Cerebellar cortex (tissue), 1 donor: ENCODE measurements at regions not wholly inside any gene's neighbourhood (a gene's known extent, or its start where the extent isn't known, plus 50 kb on each side); places are given as distances from the start of the nearest gene placed in this dataset.
A peak's percentile ranks its signal among the peaks of the same experiment; 100 is the strongest.
"Not testable (repeated sequence)": the region's sequence is repeated elsewhere in the genome, so short reads cannot be mapped to it uniquely, and the experiment has no call there.

Experiments used
- DNase-seq: peaks from one replicate; pipeline ENCODE4 v3.0.0-alpha.2; 2015; ENCODE audit warnings: low spot score

- no peak for DNase-seq
Measured at GRCh38 chr10:34957531-34957930, 132.6 kb downstream of the CUL2 start.

GRCh38 chr10:34956756-34957155 lies 133.4 kb downstream of the CUL2 start:
- no peak for DNase-seq

GRCh38 chr10:34955391-34955790 lies 134.8 kb downstream of the CUL2 start:
- no peak for DNase-seq

GRCh38 chr10:34954142-34954541 lies 136.0 kb downstream of the CUL2 start:
- no peak for DNase-seq

DNA sequence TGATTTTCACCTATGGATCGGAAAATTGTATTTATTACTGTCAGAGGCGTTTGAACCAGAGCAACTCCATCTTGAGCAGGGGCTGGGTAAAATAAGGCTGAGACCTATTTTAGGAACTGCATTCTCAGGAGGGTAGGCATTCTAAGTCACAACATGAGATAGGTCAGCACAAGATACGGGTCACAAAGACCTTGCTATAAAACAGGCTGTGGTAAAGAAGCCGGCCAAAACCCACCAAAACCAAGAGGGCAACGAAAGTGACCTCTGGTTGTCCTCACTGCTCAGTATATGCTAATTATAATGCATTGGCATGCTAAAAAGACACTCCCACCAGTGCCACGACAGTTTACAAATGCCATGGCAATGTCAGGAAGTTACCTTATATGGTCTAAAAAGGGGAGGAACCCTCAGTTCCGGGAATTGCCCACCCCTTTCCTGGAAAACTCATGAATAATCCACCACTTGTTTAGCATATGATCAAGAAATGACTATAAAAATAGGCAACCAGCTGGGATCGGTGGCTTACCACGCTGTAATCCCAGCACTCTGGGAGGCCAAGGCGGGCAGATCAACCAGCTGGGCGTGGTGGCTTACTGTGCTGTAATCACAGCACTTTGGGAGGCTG lies 136.3 kb upstream of the PARD3 start:
- not testable (repeated sequence) for DNase-seq

GRCh38 chr10:34945951-34946522 lies 130.9 kb upstream of the PARD3 start:
- not testable (repeated sequence) for DNase-seq

GRCh38 chr10:34941471-34942357 lies 126.6 kb upstream of the PARD3 start:
- no peak for DNase-seq

GRCh38 chr10:34940436-34940835 lies 125.3 kb upstream of the PARD3 start:
- no peak for DNase-seq

GRCh38 chr10:34938399-34938670 lies 123.2 kb upstream of the PARD3 start:
- DNase-seq, result no peak

- DNase-seq, result not testable (repeated sequence)
Measured at GRCh38 chr10:34937643-34938398, 122.7 kb upstream of the PARD3 start.

- DNase-seq, result no peak
Measured at GRCh38 chr10:34936061-34936460, 121.0 kb upstream of the PARD3 start.

DNA sequence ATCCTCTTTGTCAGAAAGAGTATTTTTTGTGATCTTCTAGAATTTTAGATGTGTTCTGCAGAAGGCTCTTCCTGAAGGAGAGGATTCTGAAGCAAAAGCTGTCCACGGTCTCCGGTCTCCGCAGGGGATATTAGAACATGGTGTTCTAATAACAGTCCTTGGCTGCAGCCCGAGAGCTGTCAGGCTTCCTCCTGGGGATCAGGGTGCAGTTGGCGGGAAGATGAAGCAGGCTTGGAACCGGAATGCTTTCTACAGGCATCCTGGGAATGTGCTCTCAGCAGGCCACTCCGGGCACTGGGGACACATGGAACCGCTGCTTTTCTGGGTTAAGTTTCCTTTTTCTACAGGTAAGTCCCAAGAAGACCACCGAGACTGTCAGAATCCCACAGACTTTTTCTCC lies 118.6 kb upstream of the PARD3 start:
- peak; percentile 16 for DNase-seq

GRCh38 chr10:34932235-34932634 lies 117.1 kb upstream of the PARD3 start:
- no peak for DNase-seq

DNA sequence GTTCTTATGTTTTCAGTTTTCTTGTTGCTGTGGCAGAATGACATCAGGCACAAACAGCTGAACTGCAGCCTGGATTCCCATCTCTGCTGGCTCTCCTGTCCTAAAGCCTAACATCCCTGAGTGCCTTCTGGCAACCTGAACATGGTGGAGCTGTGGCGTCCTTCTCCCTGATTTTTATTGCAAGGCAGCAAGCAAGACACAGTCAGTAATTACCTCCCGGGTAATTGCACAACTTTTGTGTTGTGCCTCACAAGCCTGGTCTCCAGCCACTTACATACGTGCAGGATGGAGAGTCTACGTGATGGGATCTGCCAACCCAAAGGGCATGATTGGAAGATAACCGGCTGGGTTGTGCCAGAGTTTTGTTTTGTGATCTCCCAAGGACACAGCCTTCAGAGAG lies 116.1 kb upstream of the PARD3 start:
- DNase-seq, result no peak

DNA sequence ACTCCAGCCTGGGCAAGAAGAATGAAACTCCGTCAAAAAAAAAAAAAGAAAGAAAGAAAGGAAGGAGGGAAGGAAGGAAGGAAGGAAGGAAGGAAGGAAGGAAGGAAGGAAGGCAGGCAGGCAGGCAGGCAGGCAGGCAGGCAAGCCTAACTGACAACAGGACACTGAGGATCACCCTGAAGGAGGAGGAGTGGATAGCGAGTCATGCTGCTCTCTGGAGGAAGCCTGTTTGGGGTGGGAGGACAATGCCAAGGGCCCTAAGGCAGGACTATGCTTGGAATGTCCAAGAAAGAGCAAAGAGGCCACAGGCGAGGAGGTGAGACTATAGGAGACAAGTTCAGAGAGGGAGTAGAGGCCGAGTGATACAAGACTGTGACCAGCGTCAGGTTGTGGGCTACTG lies 107.0 kb upstream of the PARD3 start:
- DNase-seq, result no peak

DNA sequence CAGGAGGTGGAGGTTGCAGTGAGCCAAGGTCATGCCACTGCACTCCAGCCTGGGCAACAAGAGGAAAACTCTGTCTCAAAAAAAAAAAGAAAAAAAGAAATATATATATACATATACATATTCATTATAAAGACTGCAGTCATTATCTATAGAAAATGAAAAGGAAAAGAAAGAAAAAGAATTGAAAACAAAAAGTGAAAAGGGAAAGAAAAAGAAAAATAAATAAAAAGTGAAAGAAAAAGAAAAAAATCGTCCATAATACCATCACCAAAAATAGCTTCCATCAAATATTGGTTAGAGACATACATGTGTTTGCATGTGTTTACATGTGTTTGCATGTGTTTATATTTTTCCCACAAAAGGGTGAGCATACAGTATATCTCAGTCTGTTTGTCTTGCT lies 105.5 kb upstream of the PARD3 start:
- DNase-seq, result no peak

DNA sequence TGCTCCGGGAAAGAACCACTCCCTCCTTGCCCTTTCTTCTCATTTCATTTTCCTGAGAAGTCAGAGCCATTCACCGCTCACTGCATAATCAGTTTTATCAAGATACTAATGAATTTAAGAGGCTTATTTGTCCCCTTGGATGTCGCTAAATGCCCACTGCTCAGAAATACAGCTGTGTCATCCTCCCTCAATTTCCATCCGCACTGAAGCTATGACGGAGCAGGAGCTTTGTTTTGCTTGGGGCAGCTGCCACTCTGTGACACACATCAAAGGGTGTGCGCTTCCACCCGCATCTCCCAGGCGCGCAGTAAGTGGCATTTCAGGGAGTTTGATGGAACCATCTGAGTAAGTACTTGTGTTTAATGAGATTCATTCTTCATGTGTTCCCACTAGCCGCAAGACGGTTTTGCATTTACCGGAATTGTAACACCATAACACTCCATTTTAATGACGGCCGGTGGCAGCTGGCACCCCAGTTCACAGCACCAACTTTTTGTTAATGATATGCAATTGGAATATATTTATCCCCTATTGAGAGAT lies 103.8 kb upstream of the PARD3 start:
- DNase-seq, result no peak

DNA sequence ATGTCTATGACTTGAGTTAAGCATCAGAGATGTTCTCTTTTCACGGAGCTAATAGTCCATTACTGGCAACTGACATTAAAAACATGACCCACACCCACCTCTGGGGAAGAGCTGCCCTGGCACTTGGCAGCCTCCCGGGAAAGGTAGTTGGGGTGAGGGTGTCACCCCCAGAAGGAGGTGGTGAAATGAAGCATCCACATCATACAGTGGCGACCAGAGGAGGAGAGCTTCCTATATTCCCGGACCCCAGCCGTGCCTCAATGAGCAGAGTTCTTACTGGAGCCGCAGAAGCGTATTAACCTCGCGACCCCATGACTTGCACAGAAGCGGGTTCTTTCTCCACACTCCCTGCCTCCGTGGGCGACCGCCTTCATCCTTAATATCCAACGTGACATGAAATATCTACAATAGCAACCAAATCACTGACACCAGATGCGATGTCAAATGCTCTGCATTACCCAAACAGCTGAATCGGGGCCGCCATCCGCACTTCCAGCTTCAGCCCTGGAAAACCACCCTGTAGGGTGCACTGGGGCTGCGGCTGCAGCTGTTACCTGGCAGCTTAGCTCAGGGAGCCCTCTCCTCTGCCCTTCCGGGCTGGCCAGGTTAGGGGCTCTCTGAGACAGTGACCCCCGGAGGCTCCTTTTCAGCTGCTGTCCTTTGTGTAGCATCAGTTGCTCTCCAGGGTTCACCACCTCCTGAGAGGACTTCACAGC lies 103.1 kb upstream of the PARD3 start:
- DNase-seq, result no peak

DNA sequence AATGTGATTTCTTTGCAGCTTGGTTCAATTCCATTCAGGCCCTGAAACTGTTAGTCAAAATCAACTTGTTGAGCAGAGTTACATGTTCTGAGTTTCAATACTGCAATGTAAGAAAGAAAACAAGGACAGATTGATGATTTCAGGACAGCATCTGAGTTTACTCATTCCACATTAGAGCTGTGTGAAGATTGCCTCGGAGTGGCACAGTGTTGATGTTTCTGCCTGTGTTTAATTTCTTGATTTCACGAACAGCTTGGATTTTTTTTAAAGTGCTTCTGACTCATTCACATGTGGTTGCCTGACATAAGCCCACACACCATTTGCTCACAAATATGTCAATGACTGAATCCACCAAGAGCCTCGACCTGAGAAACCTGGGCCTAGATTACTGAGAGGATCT lies 101.2 kb upstream of the PARD3 start:
- DNase-seq, result no peak

DNA sequence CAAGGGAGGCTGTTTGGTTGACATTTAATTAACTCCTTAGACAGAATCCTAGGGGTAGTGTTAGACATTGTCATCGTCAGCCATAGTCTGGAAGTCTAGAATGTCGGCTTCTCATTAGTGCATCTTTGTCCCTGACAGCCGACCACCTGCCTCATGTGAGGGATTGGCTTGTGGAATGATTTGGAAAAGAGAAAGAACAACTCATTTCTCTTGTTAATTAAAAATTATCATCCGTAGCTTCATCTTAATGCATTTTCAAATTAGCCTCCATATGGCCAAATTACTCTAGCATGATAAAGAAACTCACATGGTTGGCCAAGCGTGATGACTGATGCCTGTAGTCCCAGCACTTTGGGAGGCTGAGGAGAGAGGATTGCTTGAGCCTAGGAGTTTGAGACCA lies 97.7 kb upstream of the PARD3 start:
- DNase-seq, result no peak

- DNase-seq, result no peak
Measured at GRCh38 chr10:34911661-34912205, 96.6 kb upstream of the PARD3 start.

DNA sequence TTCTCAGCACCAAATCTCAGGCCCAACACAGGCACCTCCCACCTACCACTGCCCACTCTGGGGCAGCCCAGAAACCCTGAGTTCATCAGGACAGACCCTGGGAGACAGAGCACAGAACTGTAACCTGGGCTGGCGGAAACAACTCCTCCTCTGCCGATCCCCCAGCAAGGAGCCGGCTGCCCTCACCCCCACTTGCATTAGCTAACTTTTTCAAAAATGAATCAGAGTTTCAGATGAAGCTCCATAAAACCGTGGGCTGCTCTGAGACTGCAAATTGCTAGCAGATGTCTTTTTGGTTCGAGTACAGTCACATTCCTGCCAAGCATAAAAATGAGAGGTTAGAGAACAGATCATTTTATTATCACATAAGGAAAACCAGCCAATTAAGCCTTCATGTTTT lies 93.4 kb upstream of the PARD3 start:
- no peak for DNase-seq
